Stimulated activated naive CD8-positive, alpha-beta T cell treated with anti-CD3 and anti-CD28 coated beads, Interleukin-15, Interleukin-2, amounts not matched to agents 100 U/mL and 50 U/mL, for 24 hours (primary cell): ENCODE measurements at regions not wholly inside any gene's neighbourhood (a gene's known extent, or its start where the extent isn't known, plus 50 kb on each side); places are given as distances from the start of the nearest gene placed in this dataset.

Experiments
- ATAC-seq: fragments of 150-1000 bp; cut with Tn5 transposase; one replicate; pipeline ENCODE4 v1.10.0; 2021
- DNase-seq: peaks from one replicate; pipeline ENCODE4 v3.0.0; 2021

DNA sequence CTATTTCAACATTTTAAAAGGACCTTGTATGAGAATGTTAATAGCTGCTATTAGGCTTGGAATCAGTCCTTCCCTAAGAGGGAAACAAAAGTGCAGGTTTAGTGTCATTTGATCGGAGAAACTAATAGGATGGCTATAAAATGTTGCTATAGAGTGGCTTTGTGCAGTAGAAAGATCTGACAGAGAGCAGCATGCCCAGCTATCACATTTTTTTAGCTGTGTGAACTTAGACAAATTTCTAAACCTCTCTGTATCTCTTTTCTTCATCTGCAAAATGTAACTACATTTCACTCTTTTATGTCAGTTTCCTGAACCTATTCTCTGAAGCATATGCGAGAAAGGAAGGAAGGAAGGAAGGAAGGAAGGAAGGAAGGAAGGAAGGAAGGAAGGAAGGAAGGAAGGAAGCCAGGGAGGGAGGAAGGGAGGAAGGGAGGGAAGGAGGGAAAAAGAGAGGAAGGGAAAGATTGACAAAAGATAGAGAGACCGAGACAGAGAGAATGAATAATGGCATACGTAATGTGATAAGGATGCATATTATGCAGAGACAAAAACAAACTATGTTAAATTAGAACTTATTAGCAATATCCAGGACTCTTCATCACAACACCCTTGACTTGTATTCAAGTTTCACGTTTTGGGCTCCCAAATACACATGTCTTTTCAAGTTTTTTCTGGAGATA is 52.6 kb upstream of the CDH8 start:
- no peak for ATAC-seq

More for the DNA sequence above, 52.6 kb upstream of the CDH8 start:
- no peak for DNase-seq
